HEK293T (cell line): ENCODE measurements at regions not wholly inside any gene's neighbourhood (a gene's known extent, or its start where the extent isn't known, plus 50 kb on each side); places are given as distances from the start of the nearest gene placed in this dataset.

Experiments used
- FOXM1 ChIP-seq: fragments of 450-650 bp; IDR thresholded peaks from 2 replicates; pipeline ENCODE4 v1.6.1; 2017; ENCODE audit warnings: mild to moderate bottlenecking, borderline replicate concordance
- PKNOX1 ChIP-seq: fragments of 450-650 bp; IDR thresholded peaks from 2 replicates; pipeline ENCODE4 v1.6.1; 2016
- SP1 ChIP-seq: fragments of 450-650 bp; IDR thresholded peaks from 2 replicates; pipeline ENCODE4 v1.6.1; 2017
- SUZ12 ChIP-seq: fragments of 450-650 bp; IDR thresholded peaks from 2 replicates; pipeline ENCODE4 v1.6.1; 2016; ENCODE audit warnings: mild to moderate bottlenecking

- no peak for TF ChIP-seq SP1
- TF ChIP-seq FOXM1: no peak
- TF ChIP-seq SUZ12: no peak
- TF ChIP-seq PKNOX1: no peak
Observed at GRCh38 chr3:71989165-71989564, 204.2 kb upstream of the PROK2 start.
